ENCODE measurements at regions not wholly inside any gene's neighbourhood (a gene's known extent, or its start where the extent isn't known, plus 50 kb on each side); places are given as distances from the start of the nearest gene placed in this dataset.

DNA sequence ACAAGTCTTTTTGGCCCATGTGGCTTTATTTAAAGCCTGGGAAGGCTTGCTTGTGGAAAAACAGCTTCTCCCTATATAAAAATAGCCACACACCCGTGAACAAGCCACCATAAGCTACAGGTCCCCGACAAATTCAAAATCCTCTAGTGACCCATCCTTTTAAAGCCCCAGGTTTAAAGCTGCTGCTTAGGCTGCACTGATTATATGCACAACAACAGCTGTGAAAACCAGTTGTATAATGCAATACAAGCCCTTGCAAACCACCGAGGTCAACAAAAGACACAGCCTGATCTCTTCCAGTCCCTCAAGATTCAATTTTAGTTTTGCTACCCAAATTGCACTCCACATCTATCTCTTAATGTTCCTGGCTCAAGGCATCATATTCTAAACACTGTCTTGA lies 186.0 kb upstream of the WDFY3 start:
- WGBS, 2 experiments: 89 to 94% methylated on average over 3 of the region's 3 CpGs
- H3K27ac ChIP-seq (ENCODE audit: insufficient read depth, low read depth, low read length, poor library complexity, severe bottlenecking): no peak overlapping the region
- no peaks in the 10 kb centered on the region for H3K27me3 ChIP-seq (ENCODE audit: control insufficient read depth, insufficient read depth, low read length, poor library complexity, severe bottlenecking)
- H3K9me3 ChIP-seq (ENCODE audit: control insufficient read depth, low read length): no peaks in the 10 kb centered on the region
- no peaks in the 10 kb centered on the region for H3K36me3 ChIP-seq (ENCODE audit: control insufficient read depth, insufficient read depth, low read length)
- no peak overlapping the region for H3K4me3 ChIP-seq (ENCODE audit: insufficient read depth, low read depth, low read length)
- H3K4me1 ChIP-seq (ENCODE audit: control insufficient read depth, insufficient read depth, low read length): no peaks in the 10 kb centered on the region

DNA sequence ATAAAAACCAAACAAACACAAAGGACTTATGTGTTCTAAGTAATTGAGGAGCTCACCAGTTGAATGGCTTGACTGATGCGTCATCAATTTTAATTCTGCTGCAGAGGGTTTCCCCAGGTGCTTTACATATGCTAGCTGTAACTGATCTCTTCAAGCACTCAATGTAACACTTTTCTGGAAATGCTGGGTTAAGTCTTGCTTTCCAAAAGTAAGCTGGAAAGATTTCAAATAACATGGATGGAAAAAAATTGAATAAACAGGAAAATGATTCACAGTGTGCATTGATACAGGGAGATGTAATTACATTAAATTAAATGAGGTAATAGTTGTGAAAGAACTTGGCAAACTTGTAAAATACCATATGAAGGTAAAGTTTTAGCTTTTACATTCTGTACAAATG lies 186.7 kb upstream of the WDFY3 start:
- Histone ChIP-seq H3K27ac (ENCODE audit: insufficient read depth, low read depth, low read length, poor library complexity, severe bottlenecking) (no peak overlapping the region), H3K27me3 (ENCODE audit: control insufficient read depth, insufficient read depth, low read length, poor library complexity, severe bottlenecking) (no peaks in the 10 kb centered on the region), H3K4me3 (ENCODE audit: insufficient read depth, low read depth, low read length) (no peak overlapping the region), H3K9me3 (ENCODE audit: control insufficient read depth, low read length) (no peaks in the 10 kb centered on the region), H3K36me3 (ENCODE audit: control insufficient read depth, insufficient read depth, low read length) (no peaks in the 10 kb centered on the region), H3K4me1 (ENCODE audit: control insufficient read depth, insufficient read depth, low read length) (no peaks in the 10 kb centered on the region)
- WGBS, 2 experiments: 100% methylated on average over 1 of the region's 1 CpG

DNA sequence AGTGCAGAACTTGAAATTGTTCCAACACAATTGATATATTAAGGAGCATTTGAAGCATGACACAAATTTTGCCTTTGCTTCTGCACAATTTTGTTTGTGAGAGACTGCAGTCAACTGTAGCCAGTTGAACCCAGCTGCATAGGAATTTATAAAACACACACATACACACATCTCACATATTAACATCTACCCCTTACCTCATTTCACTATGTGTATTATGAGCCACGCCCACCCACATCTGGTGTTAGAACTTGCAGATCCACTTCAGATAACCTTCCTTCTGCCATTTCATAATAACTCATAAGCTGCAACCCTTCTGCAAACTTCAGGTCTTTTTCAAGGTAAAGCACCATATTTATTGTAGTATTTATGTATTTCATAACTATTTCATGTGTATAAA lies 188.1 kb upstream of the WDFY3 start:
- Histone ChIP-seq H3K27me3 (ENCODE audit: control insufficient read depth, insufficient read depth, low read length, poor library complexity, severe bottlenecking) (no peaks in the 10 kb centered on the region), H3K27ac (ENCODE audit: insufficient read depth, low read depth, low read length, poor library complexity, severe bottlenecking) (no peak overlapping the region), H3K4me3 (ENCODE audit: insufficient read depth, low read depth, low read length) (no peak overlapping the region), H3K9me3 (ENCODE audit: control insufficient read depth, low read length) (no peaks in the 10 kb centered on the region), H3K4me1 (ENCODE audit: control insufficient read depth, insufficient read depth, low read length) (no peaks in the 10 kb centered on the region), H3K36me3 (ENCODE audit: control insufficient read depth, insufficient read depth, low read length) (no peaks in the 10 kb centered on the region)
- 93 to 100% methylated on average over 1 of the region's 1 CpG for WGBS, 2 experiments

DNA sequence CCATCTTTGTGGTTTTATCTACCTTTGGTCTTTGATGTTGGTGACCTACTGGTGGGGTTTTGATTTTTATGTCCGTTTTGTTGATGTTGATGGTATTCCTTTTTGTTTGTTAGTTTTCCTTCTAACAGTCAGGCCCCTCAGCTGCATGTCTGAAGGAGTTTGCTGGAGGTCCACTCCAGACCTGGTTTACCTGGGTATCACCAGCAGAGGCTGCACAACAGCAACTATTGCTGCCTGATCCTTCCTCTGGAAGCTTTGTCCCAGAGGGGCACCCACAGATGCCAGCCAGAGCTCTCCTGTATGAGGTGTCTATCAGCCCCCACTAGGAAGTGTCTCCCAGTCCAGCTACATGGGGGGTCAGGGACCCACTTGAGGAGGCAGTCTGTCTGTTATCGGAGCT lies 199.3 kb upstream of the WDFY3 start:
- Histone ChIP-seq H3K36me3 (ENCODE audit: control insufficient read depth, insufficient read depth, low read length) (no peaks in the 10 kb centered on the region), H3K4me1 (ENCODE audit: control insufficient read depth, insufficient read depth, low read length) (no peaks in the 10 kb centered on the region), H3K27me3 (ENCODE audit: control insufficient read depth, insufficient read depth, low read length, poor library complexity, severe bottlenecking) (no peaks in the 10 kb centered on the region), H3K9me3 (ENCODE audit: control insufficient read depth, low read length) (no peaks in the 10 kb centered on the region), H3K4me3 (ENCODE audit: insufficient read depth, low read depth, low read length) (no peak overlapping the region), H3K27ac (ENCODE audit: insufficient read depth, low read depth, low read length, poor library complexity, severe bottlenecking) (no peak overlapping the region)
- 91 to 93% methylated on average over 2 of the region's 2 CpGs for WGBS, 2 experiments

DNA sequence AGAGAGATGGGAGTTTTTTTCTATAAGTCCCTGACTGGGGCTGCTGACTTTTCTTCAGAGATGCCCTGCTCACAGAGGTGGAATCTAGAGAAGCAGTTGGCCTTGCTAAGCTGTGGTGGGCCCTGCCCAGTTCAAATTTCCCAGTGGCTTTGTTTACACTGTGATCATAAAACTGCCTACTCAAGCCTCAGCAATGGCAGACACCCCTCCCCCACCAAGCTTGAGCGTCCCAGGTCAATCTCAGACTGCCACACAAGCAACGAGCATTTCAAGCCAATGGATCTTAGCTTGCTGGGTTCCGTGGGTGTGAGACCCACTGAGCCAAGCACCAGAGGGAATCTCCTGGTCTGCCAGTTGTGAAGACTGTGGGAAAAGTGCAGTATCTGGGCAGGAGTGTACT lies 199.8 kb upstream of the WDFY3 start:
- Histone ChIP-seq H3K4me3 (ENCODE audit: insufficient read depth, low read depth, low read length) (no peak overlapping the region), H3K27ac (ENCODE audit: insufficient read depth, low read depth, low read length, poor library complexity, severe bottlenecking) (no peak overlapping the region), H3K4me1 (ENCODE audit: control insufficient read depth, insufficient read depth, low read length) (no peaks in the 10 kb centered on the region), H3K9me3 (ENCODE audit: control insufficient read depth, low read length) (no peaks in the 10 kb centered on the region), H3K36me3 (ENCODE audit: control insufficient read depth, insufficient read depth, low read length) (no peaks in the 10 kb centered on the region), H3K27me3 (ENCODE audit: control insufficient read depth, insufficient read depth, low read length, poor library complexity, severe bottlenecking) (no peaks in the 10 kb centered on the region)
- 95 to 96% methylated on average over 3 of the region's 3 CpGs for WGBS, 2 experiments

DNA sequence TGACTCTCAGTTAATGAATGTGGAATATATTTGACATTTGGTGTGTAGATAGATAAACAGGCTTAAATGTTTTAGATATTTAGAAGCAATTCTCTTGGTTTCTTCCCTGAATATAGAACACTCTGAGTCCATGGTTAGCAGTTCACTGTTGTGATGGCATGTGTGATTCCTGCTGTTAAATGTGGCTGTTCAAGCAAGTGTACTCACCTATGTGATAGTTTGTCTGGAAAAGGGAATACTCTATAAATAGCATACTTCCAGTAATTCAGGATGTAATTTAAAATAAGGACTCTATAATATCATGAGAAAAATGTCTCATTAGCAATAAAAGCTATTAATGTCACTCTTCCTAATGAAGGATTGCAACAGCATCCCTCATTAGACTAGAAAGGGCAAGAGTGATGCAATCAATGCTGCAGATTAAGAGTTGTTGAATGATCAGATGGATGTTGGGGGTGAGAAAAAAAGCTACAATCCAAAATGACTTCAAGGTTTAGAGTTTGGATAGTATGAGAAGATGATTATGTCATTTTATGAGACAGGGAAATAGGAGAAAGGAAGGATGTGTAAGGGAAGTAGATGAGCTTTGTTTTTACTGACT lies 201.8 kb upstream of the WDFY3 start:
- Histone ChIP-seq H3K9me3 (ENCODE audit: control insufficient read depth, low read length) (no peaks in the 10 kb centered on the region), H3K4me3 (ENCODE audit: insufficient read depth, low read depth, low read length) (no peak overlapping the region), H3K27me3 (ENCODE audit: control insufficient read depth, insufficient read depth, low read length, poor library complexity, severe bottlenecking) (no peaks in the 10 kb centered on the region), H3K4me1 (ENCODE audit: control insufficient read depth, insufficient read depth, low read length) (no peaks in the 10 kb centered on the region), H3K27ac (ENCODE audit: insufficient read depth, low read depth, low read length, poor library complexity, severe bottlenecking) (no peak overlapping the region), H3K36me3 (ENCODE audit: control insufficient read depth, insufficient read depth, low read length) (no peaks in the 10 kb centered on the region)

DNA sequence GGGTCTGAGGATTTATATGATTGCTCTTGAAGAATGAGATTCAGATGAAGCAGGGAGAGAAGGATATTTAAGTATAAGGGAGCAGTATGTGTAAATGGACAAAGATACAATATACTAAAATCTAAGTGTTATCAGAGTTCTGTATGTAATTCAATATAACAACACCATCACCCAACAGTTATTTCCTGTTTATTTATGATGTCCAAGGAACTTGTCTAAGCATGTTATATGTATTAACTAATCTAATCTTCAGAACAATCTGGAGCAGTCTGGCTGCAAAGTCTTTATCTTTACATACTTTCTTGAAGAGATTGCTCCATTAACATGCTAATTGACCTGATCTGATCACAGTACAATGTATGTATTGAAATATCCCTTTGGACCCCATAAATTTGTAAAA lies 203.8 kb upstream of the WDFY3 start:
- Histone ChIP-seq H3K27me3 (ENCODE audit: control insufficient read depth, insufficient read depth, low read length, poor library complexity, severe bottlenecking) (no peaks in the 10 kb centered on the region), H3K4me1 (ENCODE audit: control insufficient read depth, insufficient read depth, low read length) (no peaks in the 10 kb centered on the region), H3K27ac (ENCODE audit: insufficient read depth, low read depth, low read length, poor library complexity, severe bottlenecking) (no peak overlapping the region), H3K9me3 (ENCODE audit: control insufficient read depth, low read length) (no peaks in the 10 kb centered on the region), H3K4me3 (ENCODE audit: insufficient read depth, low read depth, low read length) (no peak overlapping the region), H3K36me3 (ENCODE audit: control insufficient read depth, insufficient read depth, low read length) (no peaks in the 10 kb centered on the region)

DNA sequence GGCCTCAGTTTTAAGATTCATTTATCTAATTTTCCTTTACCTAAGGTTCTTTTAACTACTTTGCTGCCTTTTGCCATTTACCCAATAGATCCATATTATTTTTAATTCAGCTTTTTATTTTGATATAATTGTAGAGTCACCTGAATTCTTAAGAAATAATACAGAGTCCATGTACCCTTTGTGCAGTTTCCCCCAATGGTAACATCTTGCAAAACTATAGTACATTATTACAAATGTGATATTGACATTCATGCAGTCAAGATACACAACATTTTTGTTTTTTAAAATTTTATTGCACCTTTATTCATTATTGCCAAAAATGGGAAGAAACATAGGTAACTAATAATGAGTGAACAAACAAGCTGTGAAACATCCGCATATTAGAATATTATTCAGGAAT lies 208.7 kb upstream of the WDFY3 start:
- no peak overlapping the region for H3K4me3 ChIP-seq (ENCODE audit: insufficient read depth, low read depth, low read length)
- H3K27ac ChIP-seq (ENCODE audit: insufficient read depth, low read depth, low read length, poor library complexity, severe bottlenecking): no peak overlapping the region
- WGBS, 2 experiments: 95 to 100% methylated on average over 1 of the region's 1 CpG
- H3K4me1 ChIP-seq (ENCODE audit: control insufficient read depth, insufficient read depth, low read length): no peaks in the 10 kb centered on the region
- no peaks in the 10 kb centered on the region for H3K9me3 ChIP-seq (ENCODE audit: control insufficient read depth, low read length)
- no peaks in the 10 kb centered on the region for H3K27me3 ChIP-seq (ENCODE audit: control insufficient read depth, insufficient read depth, low read length, poor library complexity, severe bottlenecking)
- no peaks in the 10 kb centered on the region for H3K36me3 ChIP-seq (ENCODE audit: control insufficient read depth, insufficient read depth, low read length)

DNA sequence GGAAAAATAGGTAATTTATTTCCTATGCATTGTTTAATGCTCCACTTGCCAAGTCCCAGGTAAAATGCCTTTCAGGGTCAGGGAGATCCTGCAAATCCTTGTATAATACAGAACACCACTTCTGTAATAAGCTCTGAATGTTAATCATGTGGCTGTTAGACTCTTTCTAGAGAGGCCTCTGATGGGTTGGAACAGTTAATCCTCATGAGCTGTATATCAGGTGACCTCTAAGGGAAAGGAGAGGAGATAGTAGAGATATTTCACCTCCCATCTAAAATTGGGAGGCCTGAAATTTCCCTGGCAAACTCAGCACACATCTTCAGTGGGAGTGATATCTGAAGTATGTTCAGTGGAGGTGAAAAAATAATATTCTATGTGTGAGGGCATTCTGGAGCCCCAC lies 210.6 kb upstream of the WDFY3 start:
- H3K27me3 ChIP-seq (ENCODE audit: control insufficient read depth, insufficient read depth, low read length, poor library complexity, severe bottlenecking): no peaks in the 10 kb centered on the region
- no peaks in the 10 kb centered on the region for H3K36me3 ChIP-seq (ENCODE audit: control insufficient read depth, insufficient read depth, low read length)
- no peaks in the 10 kb centered on the region for H3K9me3 ChIP-seq (ENCODE audit: control insufficient read depth, low read length)
- H3K4me1 ChIP-seq (ENCODE audit: control insufficient read depth, insufficient read depth, low read length): no peaks in the 10 kb centered on the region
- H3K27ac ChIP-seq (ENCODE audit: insufficient read depth, low read depth, low read length, poor library complexity, severe bottlenecking): no peak overlapping the region
- H3K4me3 ChIP-seq (ENCODE audit: insufficient read depth, low read depth, low read length): no peak overlapping the region

DNA sequence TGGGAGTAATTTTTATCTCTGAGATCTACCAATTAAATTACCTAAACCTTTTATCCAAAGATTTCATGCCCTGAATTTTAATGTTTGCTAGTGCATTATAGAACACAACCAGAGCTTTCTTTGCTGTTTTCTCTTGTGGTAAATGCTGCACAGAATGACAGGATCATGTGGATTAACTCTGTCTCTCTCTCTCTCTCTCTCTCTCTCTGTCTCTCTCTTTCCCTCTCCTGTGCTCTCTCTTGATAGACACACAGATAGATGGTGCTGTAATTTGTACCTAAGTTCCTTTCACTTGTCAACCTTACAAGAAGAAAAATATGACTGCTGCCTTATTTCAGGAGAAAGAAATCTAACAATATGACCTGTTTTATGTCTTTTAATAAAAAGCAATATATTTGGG lies 211.2 kb upstream of the WDFY3 start:
- H3K27ac ChIP-seq (ENCODE audit: insufficient read depth, low read depth, low read length, poor library complexity, severe bottlenecking): no peak overlapping the region

DNA sequence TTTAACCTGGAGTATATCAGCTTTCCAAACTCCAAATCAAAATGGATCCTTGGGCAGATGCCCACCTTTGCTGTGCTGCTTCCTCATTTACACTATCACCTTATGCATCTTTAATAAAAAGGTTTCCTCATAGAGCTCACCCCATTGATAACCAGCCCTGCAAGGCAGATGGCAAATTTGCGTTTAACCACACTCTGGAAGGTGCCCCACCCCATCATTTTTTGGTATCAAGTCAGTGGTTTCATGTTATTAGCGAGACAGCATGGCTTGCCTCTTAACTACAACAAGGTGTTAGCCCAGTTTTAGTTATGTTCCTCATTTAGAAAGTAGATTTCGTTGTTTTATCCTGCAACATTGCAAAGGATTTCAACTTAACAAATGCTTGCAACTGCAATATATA lies 214.0 kb upstream of the WDFY3 start:
- 89 to 96% methylated on average over 3 of the region's 3 CpGs for WGBS, 2 experiments
- Histone ChIP-seq H3K27me3 (ENCODE audit: control insufficient read depth, insufficient read depth, low read length, poor library complexity, severe bottlenecking) (no peaks in the 10 kb centered on the region), H3K4me3 (ENCODE audit: insufficient read depth, low read depth, low read length) (no peak overlapping the region), H3K9me3 (ENCODE audit: control insufficient read depth, low read length) (no peaks in the 10 kb centered on the region), H3K4me1 (ENCODE audit: control insufficient read depth, insufficient read depth, low read length) (no peaks in the 10 kb centered on the region), H3K27ac (ENCODE audit: insufficient read depth, low read depth, low read length, poor library complexity, severe bottlenecking) (no peak overlapping the region), H3K36me3 (ENCODE audit: control insufficient read depth, insufficient read depth, low read length) (no peaks in the 10 kb centered on the region)

More for the DNA sequence above, 211.2 kb upstream of the WDFY3 start:
- Histone ChIP-seq H3K4me3 (ENCODE audit: insufficient read depth, low read depth, low read length) (no peak overlapping the region), H3K27me3 (ENCODE audit: control insufficient read depth, insufficient read depth, low read length, poor library complexity, severe bottlenecking) (no peaks in the 10 kb centered on the region), H3K36me3 (ENCODE audit: control insufficient read depth, insufficient read depth, low read length) (no peaks in the 10 kb centered on the region), H3K9me3 (ENCODE audit: control insufficient read depth, low read length) (no peaks in the 10 kb centered on the region), H3K4me1 (ENCODE audit: control insufficient read depth, insufficient read depth, low read length) (no peaks in the 10 kb centered on the region)
